Liver (tissue), 8 donors: ENCODE measurements at regions not wholly inside any gene's neighbourhood (a gene's known extent, or its start where the extent isn't known, plus 50 kb on each side); places are given as distances from the start of the nearest gene placed in this dataset.

Experiments used
- DNase-seq: peaks from one replicate; pipeline ENCODE4 v3.0.0-alpha.2; 2017; ENCODE audit warnings: low spot score
- H3K27ac ChIP-seq, 2 donors: one replicate each; pipeline ENCODE4 v1.7.0; 2013; ENCODE audit warnings: inconsistent platforms in 2 of 2, low read length in 2 of 2, control low read depth in 1 of 2, low read depth in 1 of 2, mild to moderate bottlenecking in 1 of 2
- H3K27me3 ChIP-seq, 4 donors: one replicate each; pipeline versions ENCODE4 v1.6.1 to v1.7.0; 2013; ENCODE audit warnings: low read length in 3 of 4, inconsistent platforms in 1 of 4, mild to moderate bottlenecking in 1 of 4, moderate library complexity in 1 of 4; ENCODE audit not compliant: control insufficient read depth in 4 of 4, insufficient read depth in 4 of 4
- H3K36me3 ChIP-seq, 4 donors: one replicate each; pipeline versions ENCODE4 v1.6.1 to v1.7.0; 2013; ENCODE audit warnings: low read length in 3 of 4, mild to moderate bottlenecking in 3 of 4, low read depth in 1 of 4, moderate library complexity in 1 of 4; ENCODE audit not compliant: control insufficient read depth in 4 of 4, insufficient read depth in 3 of 4
- H3K4me1 ChIP-seq, 4 donors: one replicate each; pipeline versions ENCODE4 v1.6.1 to v1.7.0; 2013; ENCODE audit warnings: low read length in 3 of 4, mild to moderate bottlenecking in 3 of 4, moderate library complexity in 1 of 4; ENCODE audit not compliant: control insufficient read depth in 4 of 4, insufficient read depth in 4 of 4
- H3K4me3 ChIP-seq, 3 donors: one replicate each; pipeline versions ENCODE4 v1.6.1 to v1.7.0; 2013; ENCODE audit warnings: low read length in 3 of 3, control low read depth in 1 of 3, low read depth in 1 of 3, mild to moderate bottlenecking in 1 of 3
- H3K9ac ChIP-seq, 2 donors: one replicate each; pipeline ENCODE4 v1.7.0; 2013; ENCODE audit warnings: low read length in 2 of 2, mild to moderate bottlenecking in 2 of 2, moderate library complexity in 2 of 2, control low read depth in 1 of 2, low read depth in 1 of 2
- H3K9me3 ChIP-seq, 4 donors: one replicate each; pipeline versions ENCODE4 v1.6.1 to v1.7.0; 2013; ENCODE audit warnings: low read length in 3 of 4; ENCODE audit not compliant: control insufficient read depth in 4 of 4
- ATF3 ChIP-seq: IDR thresholded peaks from 2 replicates; pipeline ENCODE4 v1.6.1; 2016; ENCODE audit warnings: antibody characterized with exemption
- CTCF ChIP-seq: fragments of 150-350 bp; IDR thresholded peaks from 2 replicates; pipeline ENCODE4 v1.5.1; 2017; ENCODE audit warnings: improper control_type of control experiment, low read depth, low read length; ENCODE audit not compliant: missing input control
- EGR1 ChIP-seq, 2 donors: IDR thresholded peaks; 2 replicates each; pipeline ENCODE4 v1.6.1; 2016 to 2018; ENCODE audit warnings: antibody characterized with exemption in 2 of 2, low read depth in 2 of 2
- FOXA1 ChIP-seq: IDR thresholded peaks from 2 replicates; pipeline ENCODE4 v1.6.1; 2016; ENCODE audit warnings: antibody characterized with exemption
- FOXA2 ChIP-seq: IDR thresholded peaks from 2 replicates; pipeline ENCODE4 v1.6.1; 2016; ENCODE audit warnings: antibody characterized with exemption
- GABPA ChIP-seq, 2 donors: IDR thresholded peaks in 1 of 2; conservative IDR thresholded peaks in 1 of 2; 2 replicates each; pipeline ENCODE4 v1.6.1; 2016; ENCODE audit warnings: antibody characterized with exemption in 2 of 2, mild to moderate bottlenecking in 1 of 2, moderate library complexity in 1 of 2
- HNF4A ChIP-seq, 2 donors: conservative IDR thresholded peaks; 2 replicates each; pipeline ENCODE4 v1.6.1; 2016; ENCODE audit warnings: antibody characterized with exemption in 2 of 2, mild to moderate bottlenecking in 2 of 2
- HNF4G ChIP-seq: IDR thresholded peaks from 2 replicates; pipeline ENCODE4 v1.6.1; 2016; ENCODE audit warnings: antibody characterized with exemption
- JUND ChIP-seq, 2 donors: IDR thresholded peaks; 2 replicates each; pipeline ENCODE4 v1.6.1; 2016; ENCODE audit warnings: antibody characterized with exemption in 2 of 2
- NR2F2 ChIP-seq: IDR thresholded peaks from 2 replicates; pipeline ENCODE4 v1.6.1; 2016; ENCODE audit warnings: antibody characterized with exemption
- RAD21 ChIP-seq, 2 donors: IDR thresholded peaks; 2 replicates each; pipeline ENCODE4 v1.6.1; 2016; ENCODE audit warnings: antibody characterized with exemption in 2 of 2, mild to moderate bottlenecking in 2 of 2
- RXRA ChIP-seq, 2 donors: IDR thresholded peaks; 2 replicates each; pipeline ENCODE4 v1.6.1; 2017 to 2018; ENCODE audit warnings: antibody characterized with exemption in 2 of 2, mild to moderate bottlenecking in 1 of 2
- SP1 ChIP-seq: IDR thresholded peaks from 2 replicates; pipeline ENCODE4 v1.6.1; 2018; ENCODE audit warnings: antibody characterized with exemption, mild to moderate bottlenecking
- TAF1 ChIP-seq: conservative IDR thresholded peaks from 2 replicates; pipeline ENCODE4 v1.6.1; 2016; ENCODE audit warnings: antibody characterized with exemption, mild to moderate bottlenecking
- WGBS: extraction: QIAGEN DNeasy Blood & Tissue Kit; methylation state at CpG from one replicate; pipeline ENCODE4 v1.1.7; 2013; 5-methylcytosine and 5-hydroxymethylcytosine counted together
- TF ChIP-seq, protein P1 (sequence below): IDR thresholded peaks from 2 replicates; pipeline ENCODE4 v1.6.1; 2016; ENCODE audit warnings: antibody characterized with exemption, mild to moderate bottlenecking
- TF ChIP-seq, protein P2 (sequence below): IDR thresholded peaks from 2 replicates; pipeline ENCODE4 v1.6.1; 2016; ENCODE audit warnings: antibody characterized with exemption
- donor health status: healthy.
- donor health status: healthy.
- donor health status: healthy.
- donor health status: healthy.
- donor health status: healthy.

GRCh38 chr2:234157817-234158588 lies 107.5 kb downstream of the SPP2 start:
- Histone ChIP-seq H3K27ac (no peak overlapping the region), H3K36me3 (no peaks in the 10 kb centered on the region), H3K4me1 (no peaks in the 10 kb centered on the region), H3K27me3 (no peaks in the 10 kb centered on the region), H3K9me3 (no peaks in the 10 kb centered on the region), H3K4me3 (no peak overlapping the region), H3K9ac (no peak overlapping the region)
- no peak for TF ChIP-seq NR2F2
- TF ChIP-seq HNF4A (conservative IDR thresholded peaks at IDR 0.05) = no peak
- no peak for TF ChIP-seq RXRA (IDR thresholded peaks at IDR 0.05)
- TF ChIP-seq CTCF = no peak
- no peak for TF ChIP-seq FOXA1
- no peak for TF ChIP-seq FOXA2
- TF ChIP-seq, protein P1, sequence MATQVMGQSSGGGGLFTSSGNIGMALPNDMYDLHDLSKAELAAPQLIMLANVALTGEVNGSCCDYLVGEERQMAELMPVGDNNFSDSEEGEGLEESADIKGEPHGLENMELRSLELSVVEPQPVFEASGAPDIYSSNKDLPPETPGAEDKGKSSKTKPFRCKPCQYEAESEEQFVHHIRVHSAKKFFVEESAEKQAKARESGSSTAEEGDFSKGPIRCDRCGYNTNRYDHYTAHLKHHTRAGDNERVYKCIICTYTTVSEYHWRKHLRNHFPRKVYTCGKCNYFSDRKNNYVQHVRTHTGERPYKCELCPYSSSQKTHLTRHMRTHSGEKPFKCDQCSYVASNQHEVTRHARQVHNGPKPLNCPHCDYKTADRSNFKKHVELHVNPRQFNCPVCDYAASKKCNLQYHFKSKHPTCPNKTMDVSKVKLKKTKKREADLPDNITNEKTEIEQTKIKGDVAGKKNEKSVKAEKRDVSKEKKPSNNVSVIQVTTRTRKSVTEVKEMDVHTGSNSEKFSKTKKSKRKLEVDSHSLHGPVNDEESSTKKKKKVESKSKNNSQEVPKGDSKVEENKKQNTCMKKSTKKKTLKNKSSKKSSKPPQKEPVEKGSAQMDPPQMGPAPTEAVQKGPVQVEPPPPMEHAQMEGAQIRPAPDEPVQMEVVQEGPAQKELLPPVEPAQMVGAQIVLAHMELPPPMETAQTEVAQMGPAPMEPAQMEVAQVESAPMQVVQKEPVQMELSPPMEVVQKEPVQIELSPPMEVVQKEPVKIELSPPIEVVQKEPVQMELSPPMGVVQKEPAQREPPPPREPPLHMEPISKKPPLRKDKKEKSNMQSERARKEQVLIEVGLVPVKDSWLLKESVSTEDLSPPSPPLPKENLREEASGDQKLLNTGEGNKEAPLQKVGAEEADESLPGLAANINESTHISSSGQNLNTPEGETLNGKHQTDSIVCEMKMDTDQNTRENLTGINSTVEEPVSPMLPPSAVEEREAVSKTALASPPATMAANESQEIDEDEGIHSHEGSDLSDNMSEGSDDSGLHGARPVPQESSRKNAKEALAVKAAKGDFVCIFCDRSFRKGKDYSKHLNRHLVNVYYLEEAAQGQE = no peak
- TF ChIP-seq SP1 = no peak
- no peak for TF ChIP-seq GABPA (IDR thresholded peaks at IDR 0.05 in 1 of 2, conservative IDR thresholded peaks at IDR 0.05 in 1 of 2)
- TF ChIP-seq EGR1 (IDR thresholded peaks at IDR 0.05; ENCODE audit: low read depth in 2 of 2) = no peak
- TF ChIP-seq HNF4G = no peak
- TF ChIP-seq ATF3 = no peak
- WGBS = 85% methylated on average over 3 of the region's 3 CpGs
- DNase-seq = no peak

DNA sequence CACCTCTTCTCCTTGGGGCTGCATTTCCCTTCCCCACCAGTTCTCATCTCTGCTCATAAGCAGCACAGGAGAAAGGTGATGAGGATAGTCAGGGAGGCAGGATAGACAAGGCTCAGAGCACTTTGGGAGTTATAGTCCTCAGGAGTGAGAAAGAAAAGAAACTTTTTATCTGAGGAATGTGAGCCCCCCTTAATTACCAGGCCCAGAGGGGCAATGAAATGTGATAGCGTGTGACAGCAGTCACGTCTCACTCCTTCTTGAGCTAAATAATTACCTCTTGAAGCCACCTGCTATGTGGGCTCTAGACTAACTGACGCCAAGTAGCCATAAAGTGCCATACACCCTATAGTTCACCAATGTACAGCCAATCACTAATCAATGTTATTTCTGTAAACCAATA lies 105.8 kb downstream of the SPP2 start:
- Histone ChIP-seq H3K9me3 (no peaks in the 10 kb centered on the region), H3K27me3 (no peaks in the 10 kb centered on the region), H3K4me3 (no peak overlapping the region), H3K36me3 (no peaks in the 10 kb centered on the region), H3K27ac (no peak overlapping the region), H3K4me1 (no peaks in the 10 kb centered on the region), H3K9ac (no peak overlapping the region)
- no peak for DNase-seq
- WGBS = 89% methylated on average over 3 of the region's 3 CpGs
- TF ChIP-seq FOXA1 (no peak), RAD21 (IDR thresholded peaks at IDR 0.05) (no peak), NR2F2 (no peak), CTCF (no peak), TAF1 (no peak), EGR1 (IDR thresholded peaks at IDR 0.05; ENCODE audit: low read depth in 2 of 2) (no peak), HNF4A (conservative IDR thresholded peaks at IDR 0.05) (no peak), HNF4G (no peak), RXRA (IDR thresholded peaks at IDR 0.05) (no peak), JUND (IDR thresholded peaks at IDR 0.05) (no peak), GABPA (IDR thresholded peaks at IDR 0.05 in 1 of 2, conservative IDR thresholded peaks at IDR 0.05 in 1 of 2) (no peak), ATF3 (no peak), FOXA2 (no peak), SP1 (no peak)
- TF ChIP-seq, protein P2, sequence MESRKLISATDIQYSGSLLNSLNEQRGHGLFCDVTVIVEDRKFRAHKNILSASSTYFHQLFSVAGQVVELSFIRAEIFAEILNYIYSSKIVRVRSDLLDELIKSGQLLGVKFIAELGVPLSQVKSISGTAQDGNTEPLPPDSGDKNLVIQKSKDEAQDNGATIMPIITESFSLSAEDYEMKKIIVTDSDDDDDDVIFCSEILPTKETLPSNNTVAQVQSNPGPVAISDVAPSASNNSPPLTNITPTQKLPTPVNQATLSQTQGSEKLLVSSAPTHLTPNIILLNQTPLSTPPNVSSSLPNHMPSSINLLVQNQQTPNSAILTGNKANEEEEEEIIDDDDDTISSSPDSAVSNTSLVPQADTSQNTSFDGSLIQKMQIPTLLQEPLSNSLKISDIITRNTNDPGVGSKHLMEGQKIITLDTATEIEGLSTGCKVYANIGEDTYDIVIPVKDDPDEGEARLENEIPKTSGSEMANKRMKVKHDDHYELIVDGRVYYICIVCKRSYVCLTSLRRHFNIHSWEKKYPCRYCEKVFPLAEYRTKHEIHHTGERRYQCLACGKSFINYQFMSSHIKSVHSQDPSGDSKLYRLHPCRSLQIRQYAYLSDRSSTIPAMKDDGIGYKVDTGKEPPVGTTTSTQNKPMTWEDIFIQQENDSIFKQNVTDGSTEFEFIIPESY = no peak
- TF ChIP-seq, protein P1 = no peak
